ENCODE measurements at regions not wholly inside any gene's neighbourhood (a gene's known extent, or its start where the extent isn't known, plus 50 kb on each side); places are given as distances from the start of the nearest gene placed in this dataset.
A peak's percentile ranks its signal among the peaks of the same experiment; 100 is the strongest.

- DNase-seq (ENCODE audit: low spot score), result no peak
Measured at GRCh38 chr12:126384026-126384564, 1318.9 kb downstream of the AACS start.

- DNase-seq (ENCODE audit: low spot score), result no peak
Measured at GRCh38 chr12:126385785-126386184, 1320.5 kb downstream of the AACS start.

DNA sequence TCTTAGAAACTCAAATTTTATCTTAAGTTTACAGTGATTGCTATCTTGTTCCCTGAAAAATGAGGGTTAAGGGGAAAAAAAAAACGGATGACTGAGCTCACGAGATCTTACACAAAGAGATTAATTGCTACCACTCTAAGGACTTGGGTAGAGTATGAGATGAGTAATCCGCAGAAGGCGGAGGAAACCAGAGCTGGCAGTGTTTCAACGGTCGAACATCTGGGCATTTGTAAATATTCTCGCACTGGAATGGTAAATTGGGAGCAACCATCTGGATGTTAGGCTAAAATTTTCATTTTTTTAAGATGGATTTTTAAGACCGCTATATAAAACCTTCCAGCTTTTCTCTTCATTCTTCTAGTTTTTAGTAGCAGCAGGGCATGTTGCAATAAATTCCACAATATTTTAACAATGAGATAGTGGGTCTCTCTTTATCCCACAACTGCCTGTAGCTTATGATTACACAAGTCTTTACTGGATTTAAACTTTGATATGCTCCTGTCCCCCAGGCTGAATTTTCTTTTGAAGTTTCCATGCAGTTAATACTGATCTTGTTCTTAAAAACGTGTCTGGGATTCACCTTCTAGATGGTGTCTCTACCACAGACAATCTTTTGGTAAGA is 1324.1 kb downstream of the AACS start:
- no peak for DNase-seq (ENCODE audit: low spot score)

DNA sequence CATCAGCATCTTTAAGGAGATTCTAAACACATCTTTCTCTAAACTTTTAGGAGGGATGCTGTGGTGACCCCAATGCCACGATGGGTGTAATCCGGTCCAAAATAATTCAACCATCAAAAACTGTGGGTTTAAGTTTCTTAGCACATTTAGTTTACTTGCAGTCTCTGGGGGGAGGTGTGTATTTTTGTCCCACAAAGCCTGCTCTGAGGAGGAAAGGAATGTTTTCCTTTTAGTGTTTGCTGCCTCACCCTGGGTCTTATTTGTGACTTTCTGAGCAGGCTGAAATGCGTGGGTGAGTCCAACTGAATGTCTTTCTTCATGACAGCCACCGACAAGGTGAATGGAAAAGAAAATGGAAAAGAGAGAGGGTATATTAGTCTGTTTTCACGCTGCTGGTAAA is 1324.7 kb downstream of the AACS start:
- DNase-seq (ENCODE audit: low spot score), result no peak

DNA sequence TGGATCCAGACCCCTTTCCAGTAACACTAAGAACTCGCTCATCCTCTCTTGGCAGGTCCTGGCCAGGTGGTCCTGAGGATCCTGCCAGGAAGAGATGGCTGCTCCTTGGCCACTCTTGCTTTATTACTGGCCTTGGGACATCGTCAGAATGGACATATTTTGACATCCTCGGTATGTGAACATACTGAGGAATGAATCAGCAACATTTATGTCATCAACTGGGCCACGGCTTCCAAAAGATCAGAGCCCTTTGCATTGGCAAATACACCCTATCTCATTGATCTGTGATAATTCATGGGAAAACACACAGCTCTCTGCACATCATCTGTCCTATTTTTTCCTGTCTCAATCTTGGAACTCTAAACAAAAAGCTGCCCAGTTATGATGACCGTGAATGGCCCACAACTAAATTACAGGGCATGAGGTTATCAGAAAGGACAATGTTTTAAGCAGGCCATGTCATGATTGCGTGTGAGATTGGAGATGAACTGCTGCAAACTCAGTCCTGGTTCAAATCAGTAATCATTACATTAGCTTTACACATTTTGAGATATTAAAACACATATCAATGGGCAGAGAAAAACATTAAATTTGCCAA is 1325.8 kb downstream of the AACS start:
- no peak for DNase-seq (ENCODE audit: low spot score)

GRCh38 chr12:126396536-126396935 is 1331.3 kb downstream of the AACS start:
- no peak for DNase-seq (ENCODE audit: low spot score)

- peak; percentile 85 for DNase-seq (ENCODE audit: low spot score)
Measured at GRCh38 chr12:126397071-126397581, 1331.9 kb downstream of the AACS start.

- DNase-seq (ENCODE audit: low spot score), result no peak
Measured at GRCh38 chr12:126397660-126398059, 1332.4 kb downstream of the AACS start.

- DNase-seq (ENCODE audit: low spot score), result no peak
Measured at GRCh38 chr12:126400831-126401230, 1335.6 kb downstream of the AACS start.

DNA sequence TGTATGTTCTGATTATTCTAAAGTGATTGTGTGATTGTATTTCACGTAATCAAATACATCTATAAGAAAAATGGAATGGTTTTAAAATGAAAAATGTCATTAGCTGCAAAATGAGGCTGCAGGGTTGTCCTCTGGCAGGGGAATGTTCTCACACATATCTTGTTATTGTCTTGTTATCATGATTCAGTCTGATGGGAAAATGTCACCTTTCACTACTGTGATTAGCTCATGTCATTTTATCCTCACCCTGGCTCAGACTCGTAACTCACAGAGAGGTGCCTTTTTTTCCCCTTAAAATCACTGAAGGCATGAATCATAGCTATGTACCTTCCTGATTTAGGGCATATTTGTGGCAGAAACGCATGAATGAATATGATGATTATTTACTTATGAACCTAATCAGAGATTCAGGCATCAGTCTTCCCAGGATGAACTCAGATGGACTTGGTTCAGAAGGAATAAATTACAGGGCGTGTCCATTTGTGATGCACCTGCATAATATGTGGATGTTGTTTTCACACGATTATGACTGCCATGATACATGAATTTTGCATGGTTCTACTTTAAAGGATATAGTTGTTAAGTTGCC is 1339.2 kb downstream of the AACS start:
- DNase-seq (ENCODE audit: low spot score), result no peak

DNA sequence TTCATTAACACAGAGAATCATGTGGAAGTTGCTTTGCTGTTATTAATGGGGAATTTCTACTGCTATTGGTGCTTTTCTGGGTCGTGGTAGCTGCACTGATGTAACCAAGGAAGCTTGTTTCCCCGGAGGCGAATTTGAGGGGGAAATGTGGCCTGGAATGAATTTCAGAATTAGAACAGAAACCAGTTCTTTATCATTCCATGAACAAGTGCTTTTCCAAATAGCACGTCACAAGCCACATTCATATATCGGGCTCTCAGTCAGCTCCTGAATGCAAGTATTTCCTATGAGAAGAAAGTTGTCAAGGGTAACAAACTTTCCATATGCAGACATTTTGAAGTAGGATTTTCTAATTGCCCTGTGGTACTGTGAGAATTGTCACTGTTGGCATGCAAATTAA is 1353.2 kb downstream of the AACS start:
- no peak for DNase-seq (ENCODE audit: low spot score)

GRCh38 chr12:126419131-126419530 is 1353.9 kb downstream of the AACS start:
- DNase-seq (ENCODE audit: low spot score), result no peak

DNA sequence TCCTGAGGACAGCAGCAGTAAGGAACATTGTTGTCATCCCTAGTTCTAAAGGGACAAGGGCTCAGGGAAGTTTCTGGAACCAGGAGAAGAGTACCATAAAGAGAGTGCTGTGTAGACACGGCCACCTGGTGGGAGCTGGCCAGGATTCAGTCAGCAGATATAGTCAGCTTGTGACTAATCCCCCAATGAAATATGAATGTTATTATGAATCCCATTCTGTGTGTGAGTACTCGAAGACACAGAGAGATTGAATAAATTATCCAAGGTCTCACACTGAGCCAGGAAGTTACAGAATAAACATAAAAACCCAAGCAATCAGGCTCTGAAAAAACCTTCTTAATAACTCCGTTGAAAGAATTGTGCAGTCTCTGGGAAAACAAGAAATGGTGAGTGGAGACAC is 1359.5 kb downstream of the AACS start:
- DNase-seq (ENCODE audit: low spot score), result no peak

DNA sequence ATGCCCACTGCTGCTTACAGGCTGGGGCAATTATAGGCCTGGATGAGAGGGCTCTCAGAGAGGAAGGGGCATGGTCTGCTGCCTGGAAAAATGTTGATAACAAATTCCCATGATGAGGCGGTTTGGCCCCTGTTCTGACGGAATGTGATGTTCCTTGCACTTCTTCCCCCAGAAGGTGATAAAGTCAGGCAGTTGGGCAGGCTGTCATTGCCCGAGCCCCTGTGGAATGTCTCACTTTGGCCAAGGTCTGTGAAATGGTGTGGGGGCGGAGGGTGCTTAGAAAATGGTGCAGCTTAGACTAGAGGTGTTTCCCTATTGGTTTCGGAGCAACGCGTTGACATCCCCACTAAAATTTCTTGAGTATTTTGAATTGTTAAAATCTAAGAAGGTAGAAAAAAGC is 1360.0 kb downstream of the AACS start:
- no peak for DNase-seq (ENCODE audit: low spot score)

- DNase-seq (ENCODE audit: low spot score), result no peak
Measured at GRCh38 chr12:126428769-126429168, 1363.5 kb downstream of the AACS start.

DNA sequence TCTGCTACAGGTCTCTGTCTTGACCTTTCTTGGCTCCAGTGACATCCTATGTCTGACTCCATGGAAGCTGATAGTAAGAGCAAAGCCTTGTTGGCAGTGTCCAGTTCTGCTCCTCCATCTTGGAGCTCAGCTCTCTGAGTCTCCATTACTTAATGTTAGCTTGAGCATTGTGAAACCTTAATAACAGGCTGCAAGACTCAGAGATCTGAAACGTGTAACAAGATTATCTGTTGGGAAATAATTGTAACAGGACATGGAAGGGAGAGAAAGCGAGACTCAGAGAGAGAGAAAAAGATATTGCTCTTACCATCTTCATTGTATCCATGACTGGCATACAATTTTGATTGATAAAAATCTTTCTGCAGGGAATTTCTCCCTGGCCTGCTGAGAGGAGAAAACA is 1365.7 kb downstream of the AACS start:
- DNase-seq (ENCODE audit: low spot score), result no peak

GRCh38 chr12:126431767-126432166 is 1366.5 kb downstream of the AACS start:
- DNase-seq (ENCODE audit: low spot score), result peak; percentile 12

DNA sequence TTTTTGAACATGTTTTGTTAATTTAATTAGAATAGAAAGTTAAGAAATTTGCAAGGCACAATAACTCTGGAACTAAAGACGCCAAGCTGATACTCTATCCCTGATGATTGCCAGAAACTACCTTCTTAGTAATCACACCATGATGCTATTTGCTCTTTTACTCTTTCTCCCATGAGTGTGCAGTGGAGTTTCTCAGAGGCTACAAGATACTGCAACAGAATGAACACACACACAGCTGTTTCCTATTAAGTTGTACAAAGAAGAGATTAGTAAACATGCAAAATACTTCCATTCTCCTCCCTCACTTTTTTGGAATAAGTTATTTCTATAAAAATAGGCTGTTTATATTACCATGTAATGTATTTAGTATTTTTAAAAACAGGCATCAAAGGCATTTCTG is 1367.5 kb downstream of the AACS start:
- no peak for DNase-seq (ENCODE audit: low spot score)

DNA sequence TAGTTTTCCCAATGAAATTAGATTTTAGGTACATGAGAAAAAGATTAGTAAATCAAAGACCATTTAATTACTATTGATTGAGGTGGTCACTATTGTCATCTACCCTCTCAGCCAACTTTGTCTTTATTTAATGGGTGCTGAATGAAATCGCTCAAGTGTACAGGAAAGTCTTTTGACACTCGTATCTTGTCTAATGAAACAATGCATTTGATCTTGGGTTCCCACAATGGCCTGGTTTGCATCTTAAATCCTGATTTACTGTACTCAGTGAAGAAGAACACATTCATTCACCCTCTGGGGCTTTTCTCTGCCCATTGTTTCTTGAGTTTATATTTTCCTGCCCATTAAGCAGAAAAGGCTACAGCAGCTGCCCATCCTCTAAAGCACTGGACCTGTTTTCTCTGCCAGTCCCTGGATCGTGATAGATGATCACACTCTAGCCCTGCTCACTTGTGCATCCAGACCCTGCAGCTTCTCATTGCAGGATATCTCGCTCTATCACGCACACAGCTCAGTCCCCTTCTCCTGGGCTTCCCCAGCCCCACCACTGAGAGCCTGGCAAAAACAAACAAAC is 1369.3 kb downstream of the AACS start:
- no peak for DNase-seq (ENCODE audit: low spot score)

DNA sequence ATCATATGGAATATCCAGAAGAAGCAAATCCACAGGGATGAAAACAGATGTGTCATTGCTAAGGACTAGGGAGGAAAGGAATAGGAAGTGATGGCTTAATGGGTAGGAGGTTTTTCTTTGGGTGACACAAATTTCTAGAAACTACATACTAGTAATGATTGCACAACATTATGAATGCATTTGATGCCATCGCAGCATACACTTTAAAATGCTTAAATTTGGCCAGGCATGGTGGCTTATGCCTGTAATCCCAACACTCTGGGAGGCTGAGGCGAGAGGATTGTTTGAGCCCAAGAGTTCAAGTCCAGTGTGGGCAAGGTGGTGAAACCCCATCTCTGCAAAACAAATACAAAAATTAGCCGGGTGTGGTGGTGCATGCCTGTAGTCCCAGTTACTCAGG is 1370.8 kb downstream of the AACS start:
- no peak for DNase-seq (ENCODE audit: low spot score)

DNA sequence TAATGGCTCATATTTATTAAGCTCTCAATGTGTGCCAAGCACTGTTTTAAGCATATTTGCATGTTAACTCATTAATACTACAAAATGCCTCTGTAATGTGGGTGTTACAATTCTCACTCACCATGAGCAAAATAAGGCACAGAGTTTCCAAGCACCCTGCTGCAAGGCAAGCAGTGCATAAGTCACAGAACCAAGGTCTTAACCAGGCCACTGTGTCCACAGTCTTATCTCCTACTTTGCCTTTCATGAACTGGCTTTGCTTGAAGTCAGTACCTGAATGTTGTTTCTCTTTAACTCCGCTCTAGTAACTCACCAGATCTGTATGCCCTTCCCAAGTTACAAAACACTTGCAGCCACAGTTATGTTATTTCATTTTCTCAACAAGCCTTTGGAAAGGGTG is 1372.7 kb downstream of the AACS start:
- no peak for DNase-seq (ENCODE audit: low spot score)

GRCh38 chr12:126443977-126444376 is 1378.7 kb downstream of the AACS start:
- no peak for DNase-seq (ENCODE audit: low spot score)

- DNase-seq (ENCODE audit: low spot score), result no peak
Measured at GRCh38 chr12:126447346-126447745, 1382.1 kb downstream of the AACS start.

Data from pons (tissue), 1 donor.